NCI-H1417 (cell line): ENCODE measurements at regions not wholly inside any gene's neighbourhood (a gene's known extent, or its start where the extent isn't known, plus 50 kb on each side); places are given as distances from the start of the nearest gene placed in this dataset.

ENCODE experiments used
- DNase-seq, 3 experiments: peaks; one replicate each; lab custom pipeline; 2025; lab: John Stamatoyannopoulos, UW

GRCh38 chr13:54165581-54166215 lies 1137.1 kb downstream of the OLFM4 start:
- DNase-seq = peak; percentile 63 to 90 (median 63)

GRCh38 chr13:54173996-54174395 lies 1145.4 kb downstream of the OLFM4 start:
- DNase-seq = no peak

DNA sequence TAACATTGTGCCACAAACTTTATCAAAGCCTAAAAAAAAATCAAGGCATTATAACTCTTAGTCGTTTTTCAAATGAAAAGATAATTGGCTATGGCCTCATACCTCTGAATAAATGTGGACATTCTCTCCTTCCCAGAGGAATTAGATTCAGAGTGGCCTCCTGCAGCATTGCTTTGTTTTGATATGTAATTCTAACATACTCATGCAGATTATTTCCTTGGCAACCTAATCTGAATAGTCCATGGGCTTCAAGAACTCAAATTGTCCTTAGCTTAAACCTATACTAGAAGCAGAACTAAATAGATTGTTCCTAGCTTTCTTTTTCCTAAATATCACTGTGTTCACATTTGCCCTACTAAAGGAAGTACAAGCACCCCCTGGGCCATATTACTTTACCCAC lies 1146.9 kb downstream of the OLFM4 start:
- DNase-seq = no peak

DNA sequence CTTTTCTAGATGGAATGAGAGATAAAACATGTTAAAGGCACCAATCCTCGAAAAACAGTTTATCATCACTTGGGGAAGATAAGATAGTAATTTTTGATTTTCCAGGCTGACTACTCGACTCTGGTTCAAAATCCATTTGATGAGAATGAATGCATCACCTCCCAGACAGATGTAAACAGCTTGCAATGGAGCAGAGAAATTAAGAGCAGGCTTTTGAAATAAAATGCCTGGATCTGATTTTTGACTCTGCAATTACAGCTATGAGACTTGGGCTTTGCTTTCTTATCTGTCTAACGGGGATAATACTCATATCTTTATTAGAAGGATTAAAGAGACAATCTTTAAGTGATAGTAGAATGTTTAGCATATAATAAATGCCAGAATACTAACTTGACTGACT lies 1148.9 kb downstream of the OLFM4 start:
- DNase-seq = no peak

DNA sequence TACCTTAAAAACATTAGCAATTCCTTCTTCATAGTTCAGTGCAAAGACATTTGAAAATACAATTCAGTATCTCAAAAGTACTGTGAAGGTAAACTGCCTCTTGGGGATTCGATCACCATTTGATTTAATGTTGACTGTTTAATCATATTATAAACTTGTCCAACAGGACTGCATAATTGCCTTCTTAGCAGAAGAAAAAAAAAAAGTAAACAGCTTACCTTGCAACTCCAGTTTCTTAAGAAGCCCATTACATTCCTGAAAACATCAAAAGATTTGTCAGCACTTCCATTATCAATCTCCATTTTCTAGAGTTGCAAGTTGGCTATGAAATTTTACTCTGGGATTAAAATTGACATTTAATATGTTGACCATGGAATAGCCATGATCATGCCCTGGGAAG lies 1154.6 kb downstream of the OLFM4 start:
- DNase-seq = no peak

GRCh38 chr13:54183728-54184127 lies 1155.1 kb downstream of the OLFM4 start:
- DNase-seq = no peak

- DNase-seq = peak in 2 of 3 experiments; percentile 21 to 76
Measured at GRCh38 chr13:54184576-54184975, 1156.0 kb downstream of the OLFM4 start.

DNA sequence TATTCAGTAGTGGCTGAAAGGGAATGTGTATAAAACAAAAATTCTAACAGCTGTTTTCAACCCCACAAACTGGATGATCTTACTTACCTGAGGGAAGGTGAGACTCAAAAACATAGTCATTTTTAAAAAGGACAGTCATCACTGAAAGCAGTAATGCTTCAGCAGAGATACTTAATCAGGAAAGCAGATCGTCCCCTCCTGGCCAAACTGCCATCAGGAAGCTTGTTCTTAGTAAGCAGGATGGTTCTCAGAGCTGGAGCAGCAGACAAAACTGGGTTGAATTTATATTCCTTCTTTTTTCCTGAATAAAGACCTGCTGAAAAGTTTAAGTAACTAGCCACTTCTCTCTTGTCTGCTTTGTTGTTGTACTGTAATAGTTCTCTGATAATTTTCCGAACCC lies 1156.5 kb downstream of the OLFM4 start:
- DNase-seq = no peak

GRCh38 chr13:54185785-54186184 lies 1157.2 kb downstream of the OLFM4 start:
- DNase-seq = peak; percentile 13 to 62 (median 25)

GRCh38 chr13:54187461-54187860 lies 1158.8 kb downstream of the OLFM4 start:
- DNase-seq = no peak

- DNase-seq = peak in 1 of 3 experiments; percentile 48
Measured at GRCh38 chr13:54194233-54195024, 1165.8 kb downstream of the OLFM4 start.

DNA sequence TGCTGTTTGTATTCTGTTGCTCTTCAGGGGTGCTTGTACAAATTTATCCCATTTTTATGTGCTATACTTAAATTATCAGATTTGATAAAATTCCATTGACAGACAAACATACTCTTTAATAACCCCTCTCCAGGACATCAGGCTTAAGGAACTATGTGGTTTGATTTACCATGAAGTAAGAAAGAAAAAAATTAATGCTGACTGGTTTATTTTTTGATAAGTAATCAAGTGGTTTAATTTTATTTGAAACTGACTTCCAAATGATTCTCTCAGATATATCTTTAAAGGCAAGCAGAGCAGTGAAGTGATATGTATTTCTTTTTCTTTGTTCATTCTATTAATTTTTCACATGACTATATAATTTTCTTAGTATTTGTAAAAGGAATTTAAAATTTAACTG lies 1168.1 kb downstream of the OLFM4 start:
- no peak for DNase-seq

- DNase-seq = no peak
Measured at GRCh38 chr13:54198911-54199310, 1170.3 kb downstream of the OLFM4 start.

- DNase-seq = no peak
Measured at GRCh38 chr13:54206626-54207025, 1178.0 kb downstream of the OLFM4 start.

DNA sequence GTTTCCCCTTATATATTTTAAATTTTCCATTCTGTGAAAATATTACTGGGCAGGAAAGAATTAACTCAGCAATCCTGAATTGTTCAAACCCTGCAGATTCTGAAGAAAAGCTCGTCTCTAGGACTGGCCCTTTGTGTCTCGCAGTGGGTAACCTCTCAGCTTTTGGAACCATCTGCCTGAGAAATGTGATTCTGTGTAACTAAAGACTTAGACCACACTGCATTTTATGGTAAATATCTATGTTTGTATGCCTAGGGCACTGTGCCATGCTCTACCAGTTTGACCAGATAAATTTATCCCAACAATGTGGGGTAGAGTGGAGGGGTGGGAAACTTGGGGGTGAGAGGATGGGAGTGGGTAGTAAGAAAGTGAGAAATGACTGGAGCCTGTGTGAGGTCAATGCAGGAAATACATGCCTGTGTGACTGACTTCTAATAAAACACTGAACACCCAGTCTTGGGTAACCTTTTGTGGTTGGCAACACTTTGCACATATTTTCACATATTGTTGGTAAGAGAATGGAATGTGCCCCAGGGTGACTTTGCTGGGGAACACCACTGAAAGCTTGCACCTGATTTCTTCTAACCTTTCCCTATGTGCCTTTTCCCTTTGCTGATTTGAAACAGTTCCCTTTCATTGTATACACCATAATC lies 1181.9 kb downstream of the OLFM4 start:
- DNase-seq = no peak

DNA sequence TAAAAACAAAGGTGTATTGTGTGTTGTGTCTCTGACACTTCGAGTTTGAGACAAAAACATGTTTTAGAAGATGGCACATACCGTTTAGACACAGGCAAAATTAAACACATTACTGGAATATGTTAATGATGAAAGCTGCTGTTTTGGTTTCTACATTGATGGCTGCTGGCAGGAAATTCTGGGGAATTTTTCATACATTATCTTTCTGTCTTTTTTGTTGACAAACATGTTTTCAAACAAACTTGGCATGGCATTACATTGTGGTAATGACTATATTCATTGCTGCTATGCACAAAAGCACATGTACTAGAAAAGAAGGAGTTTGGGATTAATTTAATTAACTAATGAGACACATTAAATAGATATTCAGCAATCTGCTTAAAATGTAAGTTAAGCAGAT lies 1187.6 kb downstream of the OLFM4 start:
- no peak for DNase-seq

- DNase-seq = no peak
Measured at GRCh38 chr13:54226876-54227275, 1198.3 kb downstream of the OLFM4 start.

- peak; percentile 32 to 90 (median 87) for DNase-seq
Measured at GRCh38 chr13:54232700-54233099, 1204.1 kb downstream of the OLFM4 start.

- no peak for DNase-seq
Measured at GRCh38 chr13:54234607-54235006, 1206.0 kb downstream of the OLFM4 start.

DNA sequence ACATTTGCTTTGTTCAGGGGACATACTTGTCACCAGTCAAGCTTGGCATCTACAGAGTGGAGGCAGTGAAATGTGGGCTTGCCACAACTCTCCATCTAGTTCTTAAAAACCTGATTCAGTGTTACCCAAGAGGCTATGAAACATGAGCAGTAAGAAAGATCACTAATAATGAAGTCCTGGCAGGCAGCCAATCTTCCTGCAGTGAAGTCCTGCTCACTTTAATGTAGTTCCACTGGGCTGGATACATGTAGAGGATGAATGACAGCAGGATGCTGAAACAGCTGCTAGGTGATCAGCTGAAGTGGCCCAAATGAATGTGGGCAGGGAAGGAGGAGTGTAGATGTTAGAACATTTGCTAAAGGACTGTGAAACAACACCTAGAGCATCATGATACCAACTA lies 1213.1 kb downstream of the OLFM4 start:
- peak; percentile 91 to 99 (median 98) for DNase-seq

- DNase-seq = no peak
Measured at GRCh38 chr13:54248306-54248705, 1219.7 kb downstream of the OLFM4 start.

GRCh38 chr13:54261856-54262255 lies 1233.2 kb downstream of the OLFM4 start:
- DNase-seq = no peak

DNA sequence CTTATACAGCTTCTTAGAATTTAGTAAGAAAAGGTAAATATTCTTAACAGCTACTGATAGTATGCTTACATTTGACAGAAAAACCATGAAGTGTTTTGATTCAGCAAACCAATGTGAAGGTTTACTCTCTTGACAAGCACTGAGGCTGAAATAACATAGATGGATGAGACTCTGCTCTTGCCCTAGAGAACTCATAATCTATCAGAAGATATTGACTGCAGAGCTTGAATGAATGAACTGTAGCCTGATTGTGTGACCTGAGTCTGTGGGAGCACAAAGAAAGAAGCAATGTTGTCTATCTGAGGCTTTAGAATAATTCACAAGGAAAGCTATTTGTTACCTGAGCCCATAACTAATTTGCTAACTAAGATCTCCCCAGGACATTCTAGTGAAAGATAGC lies 1235.3 kb downstream of the OLFM4 start:
- DNase-seq = no peak
